H1 (cell line): ENCODE measurements at regions not wholly inside any gene's neighbourhood (a gene's known extent, or its start where the extent isn't known, plus 50 kb on each side); places are given as distances from the start of the nearest gene placed in this dataset.

Experiments used
- BCL11A ChIP-seq, 2 experiments: IDR thresholded peaks; one replicate each; pipeline ENCODE4 v1.6.1; 2011; ENCODE audit warnings: low read depth in 2 of 2, low read length in 2 of 2, mild to moderate bottlenecking in 2 of 2
- KDM5A ChIP-seq: fragments of 200-600 bp; IDR thresholded peaks from 2 replicates; pipeline ENCODE4 v1.7.1; 2012; ENCODE audit warnings: mild to moderate bottlenecking, low read length, inconsistent platforms, mixed read lengths
- SP2 ChIP-seq: IDR thresholded peaks from 2 replicates; pipeline ENCODE4 v1.6.1; 2012; ENCODE audit warnings: mild to moderate bottlenecking, low read length, inconsistent platforms

GRCh38 chr6:155582016-155582991 is 126.7 kb upstream of the NOX3 start (continued):
- TF ChIP-seq SP2 (no peak), KDM5A (no peak), BCL11A (IDR thresholded peaks at IDR 0.05; ENCODE audit: low read depth in 2 of 2, low read length in 2 of 2) (no peak)
